Caco-2 (cell line): ENCODE measurements at regions not wholly inside any gene's neighbourhood (a gene's known extent, or its start where the extent isn't known, plus 50 kb on each side); places are given as distances from the start of the nearest gene placed in this dataset.

Source experiments
- BruUV-seq: library from RNA; stranded (reverse); fragments of 400-500 nt; replicated peaks from 2 replicates; lab custom pipeline; 2021; lab: Mats Ljungman, UMichigan
- CTCF ChIA-PET: fragments of 300-600 bp; sonication (Branson Sonifier 250); formaldehyde crosslinking; loops from one replicate; lab custom pipeline; 2022; ENCODE audit warnings: antibody characterized with exemption; lab: Charles Lee
- POLR2A ChIA-PET: fragments of 300-600 bp; sonication (Branson Sonifier 250); formaldehyde crosslinking; loops from one replicate; lab custom pipeline; 2022; ENCODE audit warnings: antibody characterized with exemption; lab: Charles Lee
- DNase-seq, 2 experiments: peaks; one replicate each; pipeline versions ENCODE4 v3.0.0 to v3.0.0-alpha.2; 2020 to 2022
- H3K27me3 ChIP-seq: replicated peaks from 2 replicates; pipeline ENCODE4 v1.6.0; 2011; ENCODE audit warnings: low read length; ENCODE audit not compliant: control insufficient read depth, insufficient read depth
- H3K36me3 ChIP-seq: 2 replicates; pipeline ENCODE4 v1.5.1; 2011; ENCODE audit warnings: low read length; ENCODE audit not compliant: control insufficient read depth, insufficient read depth
- H3K4me1 ChIP-seq: fragments of 250-450 bp; sonication (Bioruptor Pico); 2 replicates; pipeline ENCODE4 v1.5.1; 2020; ENCODE audit warnings: mild to moderate bottlenecking
- H3K4me3 ChIP-seq: 2 replicates; pipeline ENCODE4 v1.5.1; 2011; ENCODE audit warnings: low read depth, mild to moderate bottlenecking, control low read depth, low read length
- H3K9me3 ChIP-seq: fragments of 250-450 bp; sonication (Bioruptor Pico); 2 replicates; pipeline ENCODE4 v1.5.1; 2020; ENCODE audit warnings: mild to moderate bottlenecking, moderate library complexity
- H3K27ac Mint-ChIP-seq: one replicate; pipeline ENCODE4 v1.8.0; 2022; ENCODE audit warnings: mixed read lengths; ENCODE audit not compliant: unreplicated experiment
- H3K27me3 Mint-ChIP-seq: one replicate; pipeline ENCODE4 v1.8.0; 2022; ENCODE audit warnings: mixed read lengths; ENCODE audit not compliant: insufficient read depth, unreplicated experiment
- H3K36me3 Mint-ChIP-seq: one replicate; pipeline ENCODE4 v1.8.0; 2022; ENCODE audit warnings: mild to moderate bottlenecking, mixed read lengths; ENCODE audit not compliant: insufficient read depth, unreplicated experiment
- H3K4me1 Mint-ChIP-seq: one replicate; pipeline ENCODE4 v1.8.0; 2022; ENCODE audit warnings: low read depth, mixed read lengths; ENCODE audit not compliant: unreplicated experiment
- H3K4me3 Mint-ChIP-seq: one replicate; pipeline ENCODE4 v1.8.0; 2022; ENCODE audit warnings: mild to moderate bottlenecking, moderate library complexity, mixed read lengths; ENCODE audit not compliant: unreplicated experiment
- H3K9me3 Mint-ChIP-seq: one replicate; pipeline ENCODE4 v1.8.0; 2022; ENCODE audit warnings: mixed read lengths; ENCODE audit not compliant: unreplicated experiment
- intact Hi-C: fragments of 100-400 bp; cut with micrococcal nuclease; formaldehyde crosslinking; loops from one replicate; pipeline ENCODE4 v1.10.0; 2022; ENCODE audit not compliant: unreplicated experiment
- TF ChIP-seq, protein P1 (sequence below), 2 experiments: fragments of 200-600 bp in 1 of 2; IDR thresholded peaks; 1 replicate in 1 of 2; 2 replicates in 1 of 2; pipeline versions ENCODE4 v1.5.1 to v1.8.0; 2011 to 2022; ENCODE audit warnings: antibody characterized with exemption in 1 of 2, control low read depth in 1 of 2, inconsistent platforms in 1 of 2, low read depth in 1 of 2, low read length in 1 of 2, mild to moderate bottlenecking in 1 of 2, moderate library complexity in 1 of 2; ENCODE audit not compliant: insufficient read depth in 1 of 2, severe bottlenecking in 1 of 2, unreplicated experiment in 1 of 2

DNA sequence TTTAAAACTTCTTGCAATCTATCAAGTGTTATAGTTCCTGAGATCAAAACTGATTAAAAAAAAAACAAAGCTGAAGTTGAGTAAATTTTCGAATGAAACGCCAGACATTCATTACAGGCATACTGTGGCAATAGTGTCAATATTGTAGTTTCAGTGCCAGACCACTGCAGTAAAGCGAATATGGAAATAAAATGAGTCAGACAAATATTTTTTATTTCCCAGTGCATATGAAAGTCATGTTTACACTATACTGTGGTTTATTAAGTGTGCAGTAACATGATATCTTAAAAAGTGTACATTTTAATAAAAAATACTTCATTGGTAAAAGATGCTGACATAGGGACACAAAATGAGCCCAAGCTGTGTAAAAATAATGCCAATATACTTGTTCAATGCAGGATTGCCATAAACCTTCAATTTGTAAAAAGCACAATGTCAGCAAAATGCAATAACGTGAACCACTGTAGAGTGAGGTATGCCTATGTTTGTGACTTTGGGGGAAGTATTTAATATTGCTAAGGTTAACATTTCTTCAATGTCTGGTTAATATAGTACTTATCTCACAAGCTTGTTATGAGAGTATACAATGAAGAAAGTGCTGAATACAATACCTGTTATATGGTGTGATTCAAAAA lies 1473.9 kb upstream of the GBE1 start:
- no TSS peak for BruUV-seq
- intact Hi-C loops: loop anchor here (10.0 kb wide), 1 partner anchor 290 kb away; no protein-coding TSS in a partner anchor
- Histone ChIP-seq H3K27me3 (no peaks in the 10 kb centered on the region), H3K4me1 (no peaks in the 10 kb centered on the region), H3K36me3 (no peaks in the 10 kb centered on the region), H3K9me3 (no peaks in the 10 kb centered on the region), H3K4me3 (no peak overlapping the region)
- DNase-seq: no peak
- Mint-ChIP-seq H3K27me3 (no peaks in the 10 kb centered on the region), H3K4me1 (no peaks in the 10 kb centered on the region), H3K9me3 (no peaks in the 10 kb centered on the region), H3K27ac (no peak overlapping the region), H3K36me3 (no peaks in the 10 kb centered on the region), H3K4me3 (no peak overlapping the region)
- TF ChIP-seq, protein P1, sequence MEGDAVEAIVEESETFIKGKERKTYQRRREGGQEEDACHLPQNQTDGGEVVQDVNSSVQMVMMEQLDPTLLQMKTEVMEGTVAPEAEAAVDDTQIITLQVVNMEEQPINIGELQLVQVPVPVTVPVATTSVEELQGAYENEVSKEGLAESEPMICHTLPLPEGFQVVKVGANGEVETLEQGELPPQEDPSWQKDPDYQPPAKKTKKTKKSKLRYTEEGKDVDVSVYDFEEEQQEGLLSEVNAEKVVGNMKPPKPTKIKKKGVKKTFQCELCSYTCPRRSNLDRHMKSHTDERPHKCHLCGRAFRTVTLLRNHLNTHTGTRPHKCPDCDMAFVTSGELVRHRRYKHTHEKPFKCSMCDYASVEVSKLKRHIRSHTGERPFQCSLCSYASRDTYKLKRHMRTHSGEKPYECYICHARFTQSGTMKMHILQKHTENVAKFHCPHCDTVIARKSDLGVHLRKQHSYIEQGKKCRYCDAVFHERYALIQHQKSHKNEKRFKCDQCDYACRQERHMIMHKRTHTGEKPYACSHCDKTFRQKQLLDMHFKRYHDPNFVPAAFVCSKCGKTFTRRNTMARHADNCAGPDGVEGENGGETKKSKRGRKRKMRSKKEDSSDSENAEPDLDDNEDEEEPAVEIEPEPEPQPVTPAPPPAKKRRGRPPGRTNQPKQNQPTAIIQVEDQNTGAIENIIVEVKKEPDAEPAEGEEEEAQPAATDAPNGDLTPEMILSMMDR (IDR thresholded peaks at IDR 0.05; ENCODE audit: insufficient read depth in 1 of 2, low read depth in 1 of 2, low read length in 1 of 2, severe bottlenecking in 1 of 2, unreplicated experiment in 1 of 2): no peak
- ChIA-PET CTCF (no interaction called here), POLR2A (no interaction called here)

DNA sequence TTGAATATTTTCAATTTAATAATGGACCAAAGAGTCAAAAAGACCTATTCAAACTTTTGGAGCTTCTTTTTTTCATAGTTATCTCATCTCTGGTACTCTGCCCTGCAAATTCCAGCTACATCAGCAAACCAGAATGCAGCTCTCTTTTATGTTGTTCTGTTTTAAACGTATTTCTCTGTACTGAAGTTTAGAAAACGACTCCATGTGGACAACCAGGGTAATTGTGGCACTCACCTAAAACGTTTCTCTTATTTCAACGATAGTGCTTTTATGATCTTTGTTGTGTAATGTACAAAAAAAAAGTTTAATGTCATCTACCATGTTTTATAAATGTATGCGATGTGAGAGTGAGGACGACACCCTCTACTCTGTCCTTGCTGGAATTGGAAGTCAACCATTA lies 1472.3 kb upstream of the GBE1 start:
- no peak overlapping the region for H3K27ac Mint-ChIP-seq
- intact Hi-C loops: loop anchor here (10.0 kb wide), 1 partner anchor 291 kb away; no protein-coding TSS in a partner anchor
- no peak for DNase-seq
- Histone ChIP-seq H3K4me1 (no peaks in the 10 kb centered on the region), H3K4me3 (no peak overlapping the region), H3K27me3 (no peaks in the 10 kb centered on the region), H3K9me3 (no peaks in the 10 kb centered on the region), H3K36me3 (no peaks in the 10 kb centered on the region)
- no peaks in the 10 kb centered on the region for H3K36me3 Mint-ChIP-seq
- ChIA-PET CTCF (interaction anchor here (0.6 to 0.7 kb wide), 4 partner anchors 31 to 602 kb away, joined by 3 to 15 read pairs (median 3); no protein-coding TSS in a partner anchor), POLR2A (interaction anchor here (0.6 kb wide), 1 partner anchor 158 kb away, joined by 4 read pairs; no protein-coding TSS in a partner anchor)
- BruUV-seq: no TSS peak
- no peaks in the 10 kb centered on the region for H3K4me1 Mint-ChIP-seq
- TF ChIP-seq, protein P1 (IDR thresholded peaks at IDR 0.05; ENCODE audit: insufficient read depth in 1 of 2, low read depth in 1 of 2, low read length in 1 of 2, severe bottlenecking in 1 of 2, unreplicated experiment in 1 of 2): no peak
- H3K9me3 Mint-ChIP-seq: no peaks in the 10 kb centered on the region
- no peaks in the 10 kb centered on the region for H3K27me3 Mint-ChIP-seq
- no peak overlapping the region for H3K4me3 Mint-ChIP-seq

DNA sequence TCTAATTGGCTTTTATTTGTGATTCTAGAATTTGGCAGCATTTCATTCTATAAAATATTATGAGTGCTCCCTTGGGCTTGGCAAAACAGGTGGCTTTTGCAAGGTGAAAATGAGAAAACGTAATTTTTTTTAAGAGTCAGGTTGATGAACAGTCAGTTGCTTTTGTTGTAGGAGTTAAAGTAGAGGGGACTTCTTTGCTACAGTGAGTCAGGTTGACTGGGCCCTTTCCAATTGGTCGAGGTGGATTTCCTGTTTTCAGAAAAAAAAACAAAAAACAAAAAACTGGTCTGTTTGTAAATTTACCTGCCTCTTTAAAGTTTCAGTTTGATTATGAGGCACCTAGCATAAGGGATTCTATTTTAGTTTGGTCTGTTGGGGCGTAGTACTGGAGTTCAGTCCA lies 1469.4 kb upstream of the GBE1 start:
- TF ChIP-seq, protein P1 (IDR thresholded peaks at IDR 0.05; ENCODE audit: insufficient read depth in 1 of 2, low read depth in 1 of 2, low read length in 1 of 2, severe bottlenecking in 1 of 2, unreplicated experiment in 1 of 2): no peak
- Histone ChIP-seq H3K36me3 (no peaks in the 10 kb centered on the region), H3K4me1 (no peaks in the 10 kb centered on the region), H3K27me3 (no peaks in the 10 kb centered on the region), H3K4me3 (no peak overlapping the region), H3K9me3 (no peaks in the 10 kb centered on the region)
- Mint-ChIP-seq H3K4me3 (no peak overlapping the region), H3K4me1 (no peaks in the 10 kb centered on the region), H3K36me3 (peaks cover 4% of the 10 kb centered on the region), H3K27me3 (no peaks in the 10 kb centered on the region), H3K27ac (no peak overlapping the region), H3K9me3 (no peaks in the 10 kb centered on the region)
- intact Hi-C loops: loop anchor here (10.0 kb wide), 1 partner anchor 294 kb away; no protein-coding TSS in a partner anchor
- no peak for DNase-seq
- no TSS peak for BruUV-seq
- POLR2A ChIA-PET: no interaction called here
- CTCF ChIA-PET: no interaction called here
